ENCODE measurements at regions not wholly inside any gene's neighbourhood (a gene's known extent, or its start where the extent isn't known, plus 50 kb on each side); places are given as distances from the start of the nearest gene placed in this dataset.

DNA sequence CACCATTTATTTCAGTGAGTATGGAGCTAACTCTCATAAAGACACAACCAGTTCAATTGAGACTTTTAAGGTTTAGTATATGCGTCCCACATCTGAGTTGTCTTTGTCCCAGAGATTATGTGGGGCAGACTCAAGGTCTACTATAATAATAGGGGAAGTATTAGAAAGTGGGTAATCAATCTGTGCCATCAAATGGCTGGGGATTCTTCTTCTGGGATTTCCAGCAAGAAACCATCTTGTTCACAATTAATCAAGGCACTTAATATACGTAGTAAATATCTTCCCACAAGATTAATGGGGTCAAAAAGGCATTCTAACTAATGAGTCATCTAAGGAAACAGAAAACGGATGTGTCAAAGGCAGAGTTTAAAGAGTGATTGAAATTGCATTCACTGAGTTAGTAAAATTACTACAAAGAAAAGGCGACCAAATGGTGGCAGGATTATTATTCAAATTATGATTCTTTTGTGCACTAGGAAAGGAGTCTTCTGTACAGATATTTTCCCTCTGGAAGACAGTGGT is 179.8 kb upstream of the REG3G start:
- Histone ChIP-seq H3K27me3 (ENCODE audit: control insufficient read depth in 4 of 4, insufficient read depth in 4 of 4, low read length in 3 of 4) (no peaks in the 10 kb centered on the region), H3K27ac (ENCODE audit: low read depth in 1 of 2, low read length in 2 of 2) (no peak overlapping the region), H3K4me3 (ENCODE audit: low read depth in 1 of 3, low read length in 3 of 3) (no peak overlapping the region), H3K9ac (ENCODE audit: low read depth in 1 of 2, low read length in 2 of 2) (no peak overlapping the region), H3K36me3 (ENCODE audit: control insufficient read depth in 4 of 4, insufficient read depth in 3 of 4, low read depth in 1 of 4, low read length in 3 of 4) (no peaks in the 10 kb centered on the region), H3K9me3 (ENCODE audit: control insufficient read depth in 4 of 4, low read length in 3 of 4) (no peaks in the 10 kb centered on the region), H3K4me1 (ENCODE audit: control insufficient read depth in 4 of 4, insufficient read depth in 4 of 4, low read length in 3 of 4) (no peaks in the 10 kb centered on the region)
- TF ChIP-seq, protein P1, sequence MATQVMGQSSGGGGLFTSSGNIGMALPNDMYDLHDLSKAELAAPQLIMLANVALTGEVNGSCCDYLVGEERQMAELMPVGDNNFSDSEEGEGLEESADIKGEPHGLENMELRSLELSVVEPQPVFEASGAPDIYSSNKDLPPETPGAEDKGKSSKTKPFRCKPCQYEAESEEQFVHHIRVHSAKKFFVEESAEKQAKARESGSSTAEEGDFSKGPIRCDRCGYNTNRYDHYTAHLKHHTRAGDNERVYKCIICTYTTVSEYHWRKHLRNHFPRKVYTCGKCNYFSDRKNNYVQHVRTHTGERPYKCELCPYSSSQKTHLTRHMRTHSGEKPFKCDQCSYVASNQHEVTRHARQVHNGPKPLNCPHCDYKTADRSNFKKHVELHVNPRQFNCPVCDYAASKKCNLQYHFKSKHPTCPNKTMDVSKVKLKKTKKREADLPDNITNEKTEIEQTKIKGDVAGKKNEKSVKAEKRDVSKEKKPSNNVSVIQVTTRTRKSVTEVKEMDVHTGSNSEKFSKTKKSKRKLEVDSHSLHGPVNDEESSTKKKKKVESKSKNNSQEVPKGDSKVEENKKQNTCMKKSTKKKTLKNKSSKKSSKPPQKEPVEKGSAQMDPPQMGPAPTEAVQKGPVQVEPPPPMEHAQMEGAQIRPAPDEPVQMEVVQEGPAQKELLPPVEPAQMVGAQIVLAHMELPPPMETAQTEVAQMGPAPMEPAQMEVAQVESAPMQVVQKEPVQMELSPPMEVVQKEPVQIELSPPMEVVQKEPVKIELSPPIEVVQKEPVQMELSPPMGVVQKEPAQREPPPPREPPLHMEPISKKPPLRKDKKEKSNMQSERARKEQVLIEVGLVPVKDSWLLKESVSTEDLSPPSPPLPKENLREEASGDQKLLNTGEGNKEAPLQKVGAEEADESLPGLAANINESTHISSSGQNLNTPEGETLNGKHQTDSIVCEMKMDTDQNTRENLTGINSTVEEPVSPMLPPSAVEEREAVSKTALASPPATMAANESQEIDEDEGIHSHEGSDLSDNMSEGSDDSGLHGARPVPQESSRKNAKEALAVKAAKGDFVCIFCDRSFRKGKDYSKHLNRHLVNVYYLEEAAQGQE (IDR thresholded peaks at IDR 0.05) = no peak
- TF ChIP-seq EGR1 (IDR thresholded peaks at IDR 0.05; ENCODE audit: low read depth in 2 of 2) (no peak), SP1 (IDR thresholded peaks at IDR 0.05) (no peak), TAF1 (conservative IDR thresholded peaks at IDR 0.05) (no peak), YY1 (IDR thresholded peaks at IDR 0.05) (no peak), HNF4G (IDR thresholded peaks at IDR 0.05) (no peak), FOXA2 (IDR thresholded peaks at IDR 0.05) (no peak), GABPA (IDR thresholded peaks at IDR 0.05 in 1 of 2, conservative IDR thresholded peaks at IDR 0.05 in 1 of 2) (no peak), NR2F2 (IDR thresholded peaks at IDR 0.05) (no peak), HNF4A (conservative IDR thresholded peaks at IDR 0.05) (no peak), RAD21 (IDR thresholded peaks at IDR 0.05) (no peak), RXRA (IDR thresholded peaks at IDR 0.05) (no peak), JUND (IDR thresholded peaks at IDR 0.05) (no peak)
- TF ChIP-seq, protein P2, sequence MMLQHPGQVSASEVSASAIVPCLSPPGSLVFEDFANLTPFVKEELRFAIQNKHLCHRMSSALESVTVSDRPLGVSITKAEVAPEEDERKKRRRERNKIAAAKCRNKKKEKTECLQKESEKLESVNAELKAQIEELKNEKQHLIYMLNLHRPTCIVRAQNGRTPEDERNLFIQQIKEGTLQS (IDR thresholded peaks at IDR 0.05) = no peak
- TF ChIP-seq, protein P3, sequence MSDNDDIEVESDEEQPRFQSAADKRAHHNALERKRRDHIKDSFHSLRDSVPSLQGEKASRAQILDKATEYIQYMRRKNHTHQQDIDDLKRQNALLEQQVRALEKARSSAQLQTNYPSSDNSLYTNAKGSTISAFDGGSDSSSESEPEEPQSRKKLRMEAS (IDR thresholded peaks at IDR 0.05) = no peak
- TF ChIP-seq, protein P4, sequence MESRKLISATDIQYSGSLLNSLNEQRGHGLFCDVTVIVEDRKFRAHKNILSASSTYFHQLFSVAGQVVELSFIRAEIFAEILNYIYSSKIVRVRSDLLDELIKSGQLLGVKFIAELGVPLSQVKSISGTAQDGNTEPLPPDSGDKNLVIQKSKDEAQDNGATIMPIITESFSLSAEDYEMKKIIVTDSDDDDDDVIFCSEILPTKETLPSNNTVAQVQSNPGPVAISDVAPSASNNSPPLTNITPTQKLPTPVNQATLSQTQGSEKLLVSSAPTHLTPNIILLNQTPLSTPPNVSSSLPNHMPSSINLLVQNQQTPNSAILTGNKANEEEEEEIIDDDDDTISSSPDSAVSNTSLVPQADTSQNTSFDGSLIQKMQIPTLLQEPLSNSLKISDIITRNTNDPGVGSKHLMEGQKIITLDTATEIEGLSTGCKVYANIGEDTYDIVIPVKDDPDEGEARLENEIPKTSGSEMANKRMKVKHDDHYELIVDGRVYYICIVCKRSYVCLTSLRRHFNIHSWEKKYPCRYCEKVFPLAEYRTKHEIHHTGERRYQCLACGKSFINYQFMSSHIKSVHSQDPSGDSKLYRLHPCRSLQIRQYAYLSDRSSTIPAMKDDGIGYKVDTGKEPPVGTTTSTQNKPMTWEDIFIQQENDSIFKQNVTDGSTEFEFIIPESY (IDR thresholded peaks at IDR 0.05) = no peak
- TF ChIP-seq, protein P5, sequence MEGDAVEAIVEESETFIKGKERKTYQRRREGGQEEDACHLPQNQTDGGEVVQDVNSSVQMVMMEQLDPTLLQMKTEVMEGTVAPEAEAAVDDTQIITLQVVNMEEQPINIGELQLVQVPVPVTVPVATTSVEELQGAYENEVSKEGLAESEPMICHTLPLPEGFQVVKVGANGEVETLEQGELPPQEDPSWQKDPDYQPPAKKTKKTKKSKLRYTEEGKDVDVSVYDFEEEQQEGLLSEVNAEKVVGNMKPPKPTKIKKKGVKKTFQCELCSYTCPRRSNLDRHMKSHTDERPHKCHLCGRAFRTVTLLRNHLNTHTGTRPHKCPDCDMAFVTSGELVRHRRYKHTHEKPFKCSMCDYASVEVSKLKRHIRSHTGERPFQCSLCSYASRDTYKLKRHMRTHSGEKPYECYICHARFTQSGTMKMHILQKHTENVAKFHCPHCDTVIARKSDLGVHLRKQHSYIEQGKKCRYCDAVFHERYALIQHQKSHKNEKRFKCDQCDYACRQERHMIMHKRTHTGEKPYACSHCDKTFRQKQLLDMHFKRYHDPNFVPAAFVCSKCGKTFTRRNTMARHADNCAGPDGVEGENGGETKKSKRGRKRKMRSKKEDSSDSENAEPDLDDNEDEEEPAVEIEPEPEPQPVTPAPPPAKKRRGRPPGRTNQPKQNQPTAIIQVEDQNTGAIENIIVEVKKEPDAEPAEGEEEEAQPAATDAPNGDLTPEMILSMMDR (IDR thresholded peaks at IDR 0.05; ENCODE audit: low read depth, low read length, missing input control) = no peak
- 50% methylated on average over 4 of the region's 4 CpGs for WGBS
- DNase-seq (ENCODE audit: low spot score) = no peak
